Fibroblast of pulmonary artery (primary cell): ENCODE measurements at regions not wholly inside any gene's neighbourhood (a gene's known extent, or its start where the extent isn't known, plus 50 kb on each side); places are given as distances from the start of the nearest gene placed in this dataset.
"Not testable (repeated sequence)": the region's sequence is repeated elsewhere in the genome, so short reads cannot be mapped to it uniquely, and the experiment has no call there.

Experiments
- DNase-seq: peaks from one replicate; pipeline ENCODE4 v3.0.0-alpha.2; 2010; ENCODE audit warnings: low read depth
- H3K4me3 ChIP-seq: replicated peaks from 2 replicates; pipeline ENCODE4 v1.5.1; 2011; ENCODE audit warnings: low read depth, mild to moderate bottlenecking, control low read depth, low read length, moderate library complexity
- CTCF ChIP-seq: IDR thresholded peaks from 2 replicates; pipeline ENCODE4 v1.5.1; 2011; ENCODE audit warnings: mild to moderate bottlenecking, control low read depth, low read length, inconsistent platforms; ENCODE audit errors: missing control alignments

DNA sequence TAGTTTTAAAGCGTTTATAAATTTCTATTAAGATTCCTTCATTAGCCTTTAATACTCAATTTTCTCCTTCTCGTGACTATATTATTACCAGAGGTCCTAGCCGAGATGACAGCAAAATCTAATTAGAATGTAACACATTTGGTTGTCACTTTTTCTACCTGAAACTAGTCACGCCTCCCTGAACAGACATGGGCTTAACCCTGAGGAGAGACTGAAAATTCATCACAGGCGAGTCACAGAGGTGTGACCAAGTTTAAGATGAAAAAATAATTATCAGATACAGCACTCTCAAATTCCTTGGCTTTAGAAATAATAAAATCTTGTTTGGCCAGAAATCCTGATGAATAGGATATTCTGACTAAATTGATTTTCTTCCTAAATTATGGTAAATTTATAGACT is 834.4 kb upstream of the SLC39A10 start:
- no peak for TF ChIP-seq CTCF
- no peak for DNase-seq
- no peak overlapping the region for H3K4me3 ChIP-seq

DNA sequence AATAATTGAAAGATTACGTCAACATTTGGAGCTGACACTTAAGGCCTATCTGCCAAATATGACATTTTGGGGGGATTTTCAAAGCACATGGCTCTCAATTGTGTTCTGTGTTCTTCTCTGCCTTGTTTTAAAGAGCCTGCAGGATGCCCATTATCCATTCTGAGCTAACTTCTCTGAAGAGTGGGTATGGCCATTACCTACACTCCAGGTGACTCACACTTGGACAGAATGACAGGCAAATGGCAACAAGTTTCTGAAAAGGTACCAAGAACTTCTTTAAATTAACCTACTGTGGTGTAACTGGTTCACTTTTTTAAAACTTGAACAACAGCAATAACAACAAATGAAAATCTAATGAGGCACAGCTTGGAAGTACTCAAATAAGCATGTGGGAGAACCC is 834.9 kb upstream of the SLC39A10 start:
- no peak overlapping the region for H3K4me3 ChIP-seq
- no peak for DNase-seq
- TF ChIP-seq CTCF = no peak

- peak; percentile 3 for DNase-seq
- no peak for TF ChIP-seq CTCF
- no peak overlapping the region for H3K4me3 ChIP-seq
Observed at GRCh38 chr2:194819367-194819766, 837.7 kb upstream of the SLC39A10 start.

GRCh38 chr2:194815475-194815874 is 841.6 kb upstream of the SLC39A10 start:
- DNase-seq = peak; percentile 2
- TF ChIP-seq CTCF = no peak
- no peak overlapping the region for H3K4me3 ChIP-seq

DNA sequence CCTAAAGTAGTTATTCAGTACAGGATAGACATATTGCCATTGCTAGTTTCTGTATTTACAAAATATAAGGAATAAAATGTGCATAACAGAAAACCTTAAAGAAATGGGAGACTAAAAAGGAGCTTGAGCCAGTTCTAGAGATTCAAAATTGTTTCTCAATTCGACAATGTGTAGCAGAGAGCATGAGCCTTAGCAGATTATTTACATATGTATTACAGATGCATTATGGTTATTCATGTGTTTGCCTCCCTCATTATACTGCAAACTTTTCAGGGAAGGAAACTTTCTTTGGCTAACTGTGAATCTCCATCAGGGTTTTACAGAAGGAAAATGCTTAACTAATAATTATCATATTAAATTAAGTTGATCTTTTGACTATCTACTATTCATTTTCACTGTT is 854.4 kb upstream of the SLC39A10 start:
- no peak overlapping the region for H3K4me3 ChIP-seq
- no peak for DNase-seq
- no peak for TF ChIP-seq CTCF

GRCh38 chr2:194787071-194787470 is 870.0 kb upstream of the SLC39A10 start:
- not testable (repeated sequence) for DNase-seq, H3K4me3 ChIP-seq

DNA sequence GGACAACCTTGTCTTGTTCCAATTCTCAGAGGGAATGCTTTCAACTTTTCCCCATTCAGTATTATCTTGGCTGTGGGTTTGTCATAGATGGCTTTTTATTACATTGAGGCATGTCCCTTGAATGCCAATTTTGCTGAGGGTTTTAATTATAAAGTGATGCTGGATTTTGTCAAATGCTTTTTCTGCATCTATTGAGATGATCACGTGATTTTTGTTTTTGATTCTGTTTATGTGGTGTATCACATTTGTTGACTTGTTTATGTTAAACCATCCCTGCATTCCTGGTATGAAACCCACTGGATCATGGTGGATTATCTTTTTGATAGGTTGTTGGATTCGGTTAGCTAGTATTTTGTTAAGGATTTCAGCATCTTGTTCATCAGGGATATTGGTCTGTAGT is 885.6 kb upstream of the SLC39A10 start:
- not testable (repeated sequence) for H3K4me3 ChIP-seq, DNase-seq

DNA sequence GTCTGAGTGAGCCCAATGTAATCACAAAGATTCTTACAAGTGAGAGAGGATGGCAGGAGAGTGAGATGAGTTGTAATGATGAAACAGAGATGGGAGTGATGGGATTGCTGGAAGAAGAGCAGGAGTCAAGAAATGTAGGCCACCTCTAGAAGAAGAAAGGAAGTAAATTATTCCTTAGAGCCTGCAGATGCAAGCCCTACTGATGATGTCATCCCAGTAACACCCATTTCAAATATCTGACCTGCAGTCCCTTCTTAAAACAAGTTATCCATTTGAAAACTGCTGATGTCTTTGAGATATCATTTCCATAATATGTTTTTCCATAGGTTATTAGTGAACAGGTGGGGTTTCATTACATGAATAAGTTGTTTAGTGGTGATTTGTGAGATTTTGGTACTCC is 888.0 kb upstream of the SLC39A10 start:
- TF ChIP-seq CTCF = no peak
- no peak overlapping the region for H3K4me3 ChIP-seq
- DNase-seq = no peak
